ENCODE measurements at regions not wholly inside any gene's neighbourhood (a gene's known extent, or its start where the extent isn't known, plus 50 kb on each side); places are given as distances from the start of the nearest gene placed in this dataset.

GRCh38 chr7:22654831-22655230, 72.2 kb upstream of the IL6 start:
- TF ChIP-seq, protein P1, sequence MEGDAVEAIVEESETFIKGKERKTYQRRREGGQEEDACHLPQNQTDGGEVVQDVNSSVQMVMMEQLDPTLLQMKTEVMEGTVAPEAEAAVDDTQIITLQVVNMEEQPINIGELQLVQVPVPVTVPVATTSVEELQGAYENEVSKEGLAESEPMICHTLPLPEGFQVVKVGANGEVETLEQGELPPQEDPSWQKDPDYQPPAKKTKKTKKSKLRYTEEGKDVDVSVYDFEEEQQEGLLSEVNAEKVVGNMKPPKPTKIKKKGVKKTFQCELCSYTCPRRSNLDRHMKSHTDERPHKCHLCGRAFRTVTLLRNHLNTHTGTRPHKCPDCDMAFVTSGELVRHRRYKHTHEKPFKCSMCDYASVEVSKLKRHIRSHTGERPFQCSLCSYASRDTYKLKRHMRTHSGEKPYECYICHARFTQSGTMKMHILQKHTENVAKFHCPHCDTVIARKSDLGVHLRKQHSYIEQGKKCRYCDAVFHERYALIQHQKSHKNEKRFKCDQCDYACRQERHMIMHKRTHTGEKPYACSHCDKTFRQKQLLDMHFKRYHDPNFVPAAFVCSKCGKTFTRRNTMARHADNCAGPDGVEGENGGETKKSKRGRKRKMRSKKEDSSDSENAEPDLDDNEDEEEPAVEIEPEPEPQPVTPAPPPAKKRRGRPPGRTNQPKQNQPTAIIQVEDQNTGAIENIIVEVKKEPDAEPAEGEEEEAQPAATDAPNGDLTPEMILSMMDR (IDR thresholded peaks at IDR 0.05): no peak
- no peak for TF ChIP-seq POLR2A (IDR thresholded peaks at IDR 0.05)
